Coronary artery (tissue), 2 donors: ENCODE measurements at regions not wholly inside any gene's neighbourhood (a gene's known extent, or its start where the extent isn't known, plus 50 kb on each side); places are given as distances from the start of the nearest gene placed in this dataset.

Experiments used
- DNase-seq: peaks from one replicate; pipeline ENCODE4 v3.0.0-alpha.2; 2017; ENCODE audit warnings: low spot score
- H3K27ac ChIP-seq, 2 donors: fragments of 200-600 bp; sonication (generic); one replicate each; pipeline ENCODE4 v1.5.1; 2016 to 2019
- H3K4me3 ChIP-seq: fragments of 200-600 bp; sonication (generic); 2 replicates; pipeline ENCODE4 v1.5.1; 2016; ENCODE audit warnings: mild to moderate bottlenecking, moderate library complexity
- CTCF ChIP-seq: fragments of 200-600 bp; sonication (generic); IDR thresholded peaks from one replicate; pipeline ENCODE4 v1.5.1; 2019; ENCODE audit warnings: antibody characterized with exemption

GRCh38 chr14:87331991-87332390, 661.0 kb downstream of the GALC start:
- no peak for DNase-seq
- no peak for TF ChIP-seq CTCF
- H3K4me3 ChIP-seq, result no peak overlapping the region

GRCh38 chr14:87325741-87326140, 667.2 kb downstream of the GALC start:
- no peak overlapping the region for H3K4me3 ChIP-seq
- H3K27ac ChIP-seq, result no peak overlapping the region
- no peak for TF ChIP-seq CTCF
- DNase-seq, result no peak

More at GRCh38 chr14:87331991-87332390, 661.0 kb downstream of the GALC start:
- H3K27ac ChIP-seq, result no peak overlapping the region

GRCh38 chr14:87323191-87323590, 669.8 kb downstream of the GALC start:
- no peak for TF ChIP-seq CTCF
- DNase-seq, result no peak
- Histone ChIP-seq H3K4me3 (no peak overlapping the region), H3K27ac (no peak overlapping the region)

GRCh38 chr14:87321548-87321947, 671.4 kb downstream of the GALC start:
- DNase-seq, result no peak
- TF ChIP-seq CTCF, result no peak
- no peak overlapping the region for H3K27ac ChIP-seq
- H3K4me3 ChIP-seq, result no peak overlapping the region

- no peak for TF ChIP-seq CTCF
- Histone ChIP-seq H3K27ac (no peak overlapping the region), H3K4me3 (no peak overlapping the region)
- DNase-seq, result no peak
Observed at GRCh38 chr14:87312894-87313205, 680.1 kb downstream of the GALC start.

- Histone ChIP-seq H3K27ac (no peak overlapping the region), H3K4me3 (no peak overlapping the region)
- DNase-seq, result no peak
- TF ChIP-seq CTCF, result no peak
Observed at GRCh38 chr14:87312169-87312893, 680.7 kb downstream of the GALC start.

- no peak overlapping the region for H3K27ac ChIP-seq
- no peak for TF ChIP-seq CTCF
Observed at GRCh38 chr14:87309557-87309956, 683.4 kb downstream of the GALC start.

More at GRCh38 chr14:87309557-87309956, 683.4 kb downstream of the GALC start:
- DNase-seq, result no peak
- no peak overlapping the region for H3K4me3 ChIP-seq
